WTC11 (cell line): ENCODE measurements at regions not wholly inside any gene's neighbourhood (a gene's known extent, or its start where the extent isn't known, plus 50 kb on each side); places are given as distances from the start of the nearest gene placed in this dataset.
A peak's percentile ranks its signal among the peaks of the same experiment; 100 is the strongest.

Source experiments
- ATAC-seq: fragments of 200-7000 bp; cut with Tn5 transposase; 2 replicates; pipeline ENCODE4 v1.10.0; 2021; ENCODE audit warnings: mild to moderate bottlenecking, moderate library complexity
- CTCF ChIA-PET: fragments of 300-600 bp; sonication (Branson Sonifier 250); formaldehyde crosslinking; loops from one replicate; lab custom pipeline; 2021; ENCODE audit warnings: antibody characterized with exemption; lab: Charles Lee
- POLR2A ChIA-PET: fragments of 350-600 bp; sonication (Branson Sonifier 250); formaldehyde crosslinking; loops from one replicate; lab custom pipeline; 2021; ENCODE audit warnings: antibody characterized with exemption; lab: Charles Lee
- DNase-seq: peaks from one replicate; pipeline ENCODE4 v3.0.0; 2021; ENCODE audit warnings: low spot score
- H3K27ac Mint-ChIP-seq: 2 replicates; pipeline ENCODE4 v1.8.0; 2021; ENCODE audit warnings: mixed read lengths
- H3K27me3 Mint-ChIP-seq: 2 replicates; pipeline ENCODE4 v1.8.0; 2021; ENCODE audit warnings: low read depth, mild to moderate bottlenecking, moderate library complexity, mixed read lengths
- H3K36me3 Mint-ChIP-seq: 2 replicates; pipeline ENCODE4 v1.8.0; 2021; ENCODE audit warnings: mixed read lengths
- H3K4me1 Mint-ChIP-seq: 2 replicates; pipeline ENCODE4 v1.8.0; 2022; ENCODE audit warnings: mixed read lengths
- H3K4me3 Mint-ChIP-seq: 2 replicates; pipeline ENCODE4 v1.8.0; 2021; ENCODE audit warnings: mild to moderate bottlenecking, moderate library complexity, mixed read lengths
- H3K9me3 Mint-ChIP-seq: 2 replicates; pipeline ENCODE4 v1.8.0; 2021; ENCODE audit warnings: mixed read lengths
- CREB1 ChIP-seq: sonication (generic); formaldehyde crosslinking; IDR thresholded peaks from 2 replicates; pipeline ENCODE4 v1.8.0; 2023; ENCODE audit warnings: mild to moderate bottlenecking, missing genetic modification reagents
- ELF4 ChIP-seq: sonication (generic); formaldehyde crosslinking; IDR thresholded peaks from 2 replicates; pipeline ENCODE4 v1.8.1; 2022; ENCODE audit warnings: low read depth, mild to moderate bottlenecking, moderate library complexity, missing genetic modification reagents
- EMX1 ChIP-seq: fragments of 250-450 bp; sonication (Bioruptor Pico); IDR thresholded peaks from 2 replicates; pipeline ENCODE4 v1.8.0; 2021; ENCODE audit warnings: mild to moderate bottlenecking
- FOXP1 ChIP-seq: sonication (generic); formaldehyde crosslinking; IDR thresholded peaks from 2 replicates; pipeline ENCODE4 v1.8.0; 2022; ENCODE audit warnings: missing genetic modification reagents, mild to moderate bottlenecking, moderate library complexity, borderline replicate concordance
- JAZF1 ChIP-seq: fragments of 250-450 bp; sonication (Bioruptor Pico); IDR thresholded peaks from 2 replicates; pipeline ENCODE4 v1.9.0; 2021; ENCODE audit warnings: moderate library complexity, mild to moderate bottlenecking, inconsistent platforms
- JUN ChIP-seq: sonication (generic); formaldehyde crosslinking; IDR thresholded peaks from 2 replicates; pipeline ENCODE4 v1.8.0; 2023; ENCODE audit warnings: mild to moderate bottlenecking, missing genetic modification reagents
- KAT7 ChIP-seq: sonication (generic); formaldehyde crosslinking; IDR thresholded peaks from 2 replicates; pipeline ENCODE4 v1.8.1; 2023; ENCODE audit warnings: missing genetic modification reagents, mild to moderate bottlenecking, borderline replicate concordance
- NR1H2 ChIP-seq: sonication (generic); formaldehyde crosslinking; IDR thresholded peaks from 2 replicates; pipeline ENCODE4 v1.9.0; 2021; ENCODE audit warnings: mild to moderate bottlenecking, moderate library complexity, missing genetic modification reagents
- OVOL2 ChIP-seq: fragments of 250-450 bp; sonication (Bioruptor Pico); IDR thresholded peaks from 2 replicates; pipeline ENCODE4 v1.9.0; 2021; ENCODE audit warnings: mild to moderate bottlenecking, borderline replicate concordance
- PRRX2 ChIP-seq: fragments of 250-450 bp; sonication (Bioruptor Pico); IDR thresholded peaks from 2 replicates; pipeline ENCODE4 v1.8.0; 2021; ENCODE audit warnings: mild to moderate bottlenecking
- TEAD1 ChIP-seq: sonication (generic); formaldehyde crosslinking; IDR thresholded peaks from 2 replicates; pipeline ENCODE4 v1.8.0; 2022; ENCODE audit warnings: mild to moderate bottlenecking, missing genetic modification reagents
- TEAD4 ChIP-seq: sonication (generic); formaldehyde crosslinking; IDR thresholded peaks from 2 replicates; pipeline ENCODE4 v1.8.0; 2022; ENCODE audit warnings: mild to moderate bottlenecking, missing genetic modification reagents
- TP53 ChIP-seq: sonication (generic); formaldehyde crosslinking; IDR thresholded peaks from 2 replicates; pipeline ENCODE4 v1.8.1; 2023; ENCODE audit warnings: mild to moderate bottlenecking, missing genetic modification reagents
- ZNF121 ChIP-seq: sonication (generic); formaldehyde crosslinking; IDR thresholded peaks from 2 replicates; pipeline ENCODE4 v1.8.0; 2023; ENCODE audit warnings: missing genetic modification reagents
- ZNF263 ChIP-seq: sonication (generic); formaldehyde crosslinking; IDR thresholded peaks from 2 replicates; pipeline ENCODE4 v1.8.1; 2022; ENCODE audit warnings: low read depth, mild to moderate bottlenecking, moderate library complexity, missing genetic modification reagents
- ZNF671 ChIP-seq: fragments of 250-450 bp; sonication (Bioruptor Pico); IDR thresholded peaks from 2 replicates; pipeline ENCODE4 v1.8.0; 2021; ENCODE audit warnings: mild to moderate bottlenecking
- TF ChIP-seq, protein P1 (sequence below): fragments of 250-450 bp; sonication (Bioruptor Pico); IDR thresholded peaks from 2 replicates; pipeline ENCODE4 v1.8.0; 2021; ENCODE audit warnings: mild to moderate bottlenecking
- TF ChIP-seq, protein P2 (sequence below): fragments of 250-450 bp; sonication (Bioruptor Pico); IDR thresholded peaks from 2 replicates; pipeline ENCODE4 v1.9.0; 2021; ENCODE audit warnings: moderate library complexity, mild to moderate bottlenecking, inconsistent platforms, borderline replicate concordance
- TF ChIP-seq, protein P3 (sequence below): fragments of 250-450 bp; sonication (Bioruptor Pico); IDR thresholded peaks from 2 replicates; pipeline ENCODE4 v2.1.2; 2022; ENCODE audit warnings: mild to moderate bottlenecking, moderate library complexity

DNA sequence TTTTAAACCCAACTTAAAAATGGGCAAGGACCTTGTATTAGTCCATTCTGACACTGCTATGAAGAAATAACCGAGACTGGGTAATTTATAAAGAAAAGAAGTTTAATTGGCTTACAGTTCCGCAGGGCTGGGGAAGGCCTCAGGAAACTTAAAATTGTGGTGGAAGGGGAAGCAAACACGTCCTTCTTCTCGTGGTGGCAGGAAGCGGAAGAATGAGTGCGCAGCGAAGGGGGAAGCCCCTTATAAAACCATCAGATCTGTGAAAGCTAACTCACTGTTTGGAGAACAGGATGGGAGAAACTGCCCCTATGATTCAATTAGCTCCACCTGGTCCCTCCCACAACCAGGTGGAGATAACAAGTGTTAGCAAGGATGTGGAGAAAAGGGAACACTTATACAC, 237.7 kb downstream of the SEC16B start:
- no peak for ATAC-seq
- Mint-ChIP-seq H3K9me3 (0 out of 2 replicates have a peak, but pooled peaks cover 3% of the 10 kb centered on the region), H3K27me3 (no peaks in the 10 kb centered on the region; the same call in 1 of the 2 replicates), H3K27ac (no peak overlapping the region), H3K36me3 (no peaks in the 10 kb centered on the region), H3K4me1 (no peaks in the 10 kb centered on the region), H3K4me3 (no peak overlapping the region)
- DNase-seq: no peak
- TF ChIP-seq, protein P1, sequence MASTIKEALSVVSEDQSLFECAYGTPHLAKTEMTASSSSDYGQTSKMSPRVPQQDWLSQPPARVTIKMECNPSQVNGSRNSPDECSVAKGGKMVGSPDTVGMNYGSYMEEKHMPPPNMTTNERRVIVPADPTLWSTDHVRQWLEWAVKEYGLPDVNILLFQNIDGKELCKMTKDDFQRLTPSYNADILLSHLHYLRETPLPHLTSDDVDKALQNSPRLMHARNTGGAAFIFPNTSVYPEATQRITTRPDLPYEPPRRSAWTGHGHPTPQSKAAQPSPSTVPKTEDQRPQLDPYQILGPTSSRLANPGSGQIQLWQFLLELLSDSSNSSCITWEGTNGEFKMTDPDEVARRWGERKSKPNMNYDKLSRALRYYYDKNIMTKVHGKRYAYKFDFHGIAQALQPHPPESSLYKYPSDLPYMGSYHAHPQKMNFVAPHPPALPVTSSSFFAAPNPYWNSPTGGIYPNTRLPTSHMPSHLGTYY (CRISPR knock-in tag): no peak
- TF ChIP-seq ZNF263 (CRISPR knock-in tag) (no peak), KAT7 (no peak), OVOL2 (CRISPR knock-in tag) (no peak), JAZF1 (CRISPR knock-in tag) (no peak), CREB1 (CRISPR knock-in tag) (no peak), TEAD1 (CRISPR knock-in tag) (no peak), ZNF671 (no peak)
- ChIA-PET POLR2A (no interaction called here), CTCF (no interaction called here)

DNA sequence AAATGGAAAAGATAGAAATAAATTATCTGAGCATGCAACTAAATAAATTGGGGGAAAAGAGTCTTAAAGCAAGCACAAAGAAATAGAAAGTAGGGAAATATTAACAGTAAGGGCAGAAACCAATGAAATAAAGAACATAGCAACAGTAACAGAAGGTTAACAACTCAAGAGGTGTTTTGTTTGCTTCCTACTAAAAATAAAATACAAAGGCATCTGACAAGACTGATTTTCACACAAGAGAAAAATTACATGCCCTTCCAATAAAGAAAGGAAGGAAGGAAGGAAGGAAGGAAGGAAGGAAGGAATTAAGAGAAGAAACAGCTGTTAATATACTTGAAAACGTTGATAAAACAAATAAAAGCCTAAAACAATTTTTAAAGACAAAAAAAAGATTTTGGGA, 240.2 kb downstream of the SEC16B start:
- Mint-ChIP-seq H3K27me3 (no peaks in the 10 kb centered on the region; the same call in 1 of the 2 replicates), H3K4me1 (no peaks in the 10 kb centered on the region)
- CTCF ChIA-PET: no interaction called here
- ATAC-seq: no peak
- no peak for TF ChIP-seq FOXP1 (CRISPR knock-in tag)
- TF ChIP-seq ZNF121 (CRISPR knock-in tag): no peak
- no peak for TF ChIP-seq EMX1 (CRISPR knock-in tag)
- no peak for TF ChIP-seq TP53 (CRISPR knock-in tag)
- TF ChIP-seq, protein P2, sequence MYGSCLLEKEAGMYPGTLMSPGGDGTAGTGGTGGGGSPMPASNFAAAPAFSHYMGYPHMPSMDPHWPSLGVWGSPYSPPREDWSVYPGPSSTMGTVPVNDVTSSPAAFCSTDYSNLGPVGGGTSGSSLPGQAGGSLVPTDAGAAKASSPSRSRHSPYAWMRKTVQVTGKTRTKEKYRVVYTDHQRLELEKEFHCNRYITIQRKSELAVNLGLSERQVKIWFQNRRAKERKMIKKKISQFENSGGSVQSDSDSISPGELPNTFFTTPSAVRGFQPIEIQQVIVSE (CRISPR knock-in tag): no peak
- TF ChIP-seq JUN: no peak
- TF ChIP-seq ZNF263 (CRISPR knock-in tag): no peak
- TF ChIP-seq, protein P3, sequence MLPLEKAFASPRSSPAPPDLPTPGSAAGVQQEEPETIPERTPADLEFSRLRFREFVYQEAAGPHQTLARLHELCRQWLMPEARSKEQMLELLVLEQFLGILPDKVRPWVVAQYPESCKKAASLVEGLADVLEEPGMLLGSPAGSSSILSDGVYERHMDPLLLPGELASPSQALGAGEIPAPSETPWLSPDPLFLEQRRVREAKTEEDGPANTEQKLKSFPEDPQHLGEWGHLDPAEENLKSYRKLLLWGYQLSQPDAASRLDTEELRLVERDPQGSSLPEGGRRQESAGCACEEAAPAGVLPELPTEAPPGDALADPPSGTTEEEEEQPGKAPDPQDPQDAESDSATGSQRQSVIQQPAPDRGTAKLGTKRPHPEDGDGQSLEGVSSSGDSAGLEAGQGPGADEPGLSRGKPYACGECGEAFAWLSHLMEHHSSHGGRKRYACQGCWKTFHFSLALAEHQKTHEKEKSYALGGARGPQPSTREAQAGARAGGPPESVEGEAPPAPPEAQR (CRISPR knock-in tag): no peak
- TF ChIP-seq NR1H2 (CRISPR knock-in tag): no peak
- TF ChIP-seq, all 79 proteins: peak for 0
- no peak for DNase-seq
- POLR2A ChIA-PET: no interaction called here
- peaks cover 3% of the 10 kb centered on the region for H3K36me3 Mint-ChIP-seq
- H3K27ac Mint-ChIP-seq: no peak overlapping the region
- H3K4me3 Mint-ChIP-seq: no peak overlapping the region
- H3K9me3 Mint-ChIP-seq: peaks cover 23% of the 10 kb centered on the region

DNA sequence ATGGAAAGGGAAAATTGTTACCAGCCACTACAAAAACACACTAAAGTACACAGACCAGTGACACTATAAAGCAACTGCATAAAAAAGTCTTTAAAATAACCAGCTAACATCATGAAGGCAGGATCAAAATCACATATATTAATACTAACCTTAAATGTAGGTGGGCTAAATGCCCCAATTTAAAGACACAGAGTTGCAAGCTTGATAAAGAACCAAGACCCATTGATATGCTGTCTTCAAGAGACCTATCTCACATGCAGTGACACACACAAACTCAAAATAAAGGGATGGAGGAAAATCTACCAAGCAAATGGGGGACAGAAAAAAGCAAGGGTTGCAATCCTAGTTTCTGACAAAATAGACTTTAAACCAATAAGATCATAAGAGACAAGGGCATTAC, 246.3 kb downstream of the SEC16B start:
- POLR2A ChIA-PET: no interaction called here
- ATAC-seq (no peak), DNase-seq (no peak)

DNA sequence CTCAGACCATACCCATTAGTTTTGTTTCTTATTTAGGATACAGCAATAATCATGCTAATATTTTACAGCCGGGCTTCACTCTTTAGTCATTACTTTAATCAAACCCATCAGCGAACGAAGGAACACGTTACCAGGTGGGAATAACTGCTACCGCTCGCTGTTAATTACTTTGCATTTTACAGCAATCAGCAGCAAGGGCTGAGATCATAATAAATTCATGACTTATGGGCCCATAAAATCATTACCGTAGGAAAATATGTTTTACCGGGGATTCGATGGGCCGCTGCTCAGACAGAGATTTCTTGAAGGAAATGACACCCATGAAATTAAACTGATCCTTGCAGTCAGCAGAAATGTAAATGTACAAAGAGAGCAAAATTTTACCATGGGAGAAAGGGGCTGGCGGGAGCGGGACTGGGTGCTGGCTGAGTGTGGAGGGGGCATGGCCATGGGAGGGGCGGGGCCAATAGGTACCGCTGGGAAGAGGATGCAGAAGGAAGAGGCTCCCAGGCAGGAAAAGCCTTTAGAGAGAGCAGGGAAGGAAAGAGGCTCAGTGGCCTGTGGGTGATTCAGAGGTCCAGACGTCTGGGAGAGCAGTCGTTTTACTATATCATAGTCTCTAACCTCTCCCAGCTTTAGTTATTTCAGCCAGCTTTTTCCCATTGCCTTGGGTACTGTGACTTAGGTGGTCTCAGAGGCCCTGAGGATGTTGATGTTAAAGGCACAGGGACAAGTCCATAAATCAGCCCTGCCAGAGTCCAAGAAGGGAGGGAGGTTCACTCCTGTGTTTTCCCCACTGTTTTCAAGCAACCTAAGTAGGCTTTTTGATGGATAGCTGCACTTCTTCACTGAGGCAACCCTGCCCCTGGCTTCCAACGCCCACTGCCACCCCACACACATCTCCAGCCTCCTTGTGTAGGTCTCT, 258.9 kb downstream of the SEC16B start:
- peak; percentile 99 for ATAC-seq
- ChIA-PET CTCF (no interaction called here), POLR2A (no interaction called here)

More for the DNA sequence above, 246.3 kb downstream of the SEC16B start:
- no peak for TF ChIP-seq PRRX2
- CTCF ChIA-PET: no interaction called here
- no peak overlapping the region for H3K4me3 Mint-ChIP-seq
- peaks cover 24% of the 10 kb centered on the region for H3K36me3 Mint-ChIP-seq
- H3K4me1 Mint-ChIP-seq: 0 out of 2 replicates have a peak, but pooled peaks cover 2% of the 10 kb centered on the region
- no peak overlapping the region for H3K27ac Mint-ChIP-seq
- no peaks in the 10 kb centered on the region; the same call in 1 of the 2 replicates for H3K27me3 Mint-ChIP-seq
- H3K9me3 Mint-ChIP-seq: peaks cover 44% of the 10 kb centered on the region

More for the DNA sequence above, 258.9 kb downstream of the SEC16B start:
- no peaks in the 10 kb centered on the region for H3K36me3 Mint-ChIP-seq
- H3K9me3 Mint-ChIP-seq: peaks cover 6% of the 10 kb centered on the region
- DNase-seq: peak; percentile 27
- no peak overlapping the region for H3K4me3 Mint-ChIP-seq
- H3K27ac Mint-ChIP-seq: no peak overlapping the region
- peaks cover 7% of the 10 kb centered on the region for H3K4me1 Mint-ChIP-seq
- TF ChIP-seq ELF4 (CRISPR knock-in tag) (no peak), TEAD4 (no peak)
- no peaks in the 10 kb centered on the region for H3K27me3 Mint-ChIP-seq
